ENCODE measurements at regions not wholly inside any gene's neighbourhood (a gene's known extent, or its start where the extent isn't known, plus 50 kb on each side); places are given as distances from the start of the nearest gene placed in this dataset.
A peak's percentile ranks its signal among the peaks of the same experiment; 100 is the strongest.

DNA sequence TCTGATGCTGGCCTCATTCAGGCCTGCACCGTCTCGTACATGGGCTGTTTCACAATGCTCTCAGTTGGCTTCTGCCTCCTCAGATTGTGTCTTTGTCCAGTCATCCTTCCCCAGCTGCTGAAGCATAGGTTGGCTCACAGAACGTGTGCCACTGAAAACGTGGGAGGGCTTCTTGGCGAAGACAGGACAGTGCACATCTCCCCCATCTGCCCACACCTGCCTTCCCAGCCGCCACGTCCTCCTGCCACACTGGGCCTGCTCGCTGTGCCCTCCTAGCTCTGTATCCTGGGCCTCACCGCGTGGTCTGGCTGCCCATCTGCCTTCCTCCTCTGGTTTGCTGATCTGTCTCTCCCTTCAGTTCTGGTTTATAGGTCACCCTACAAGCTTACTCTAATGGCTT is 230.0 kb upstream of the TOPAZ1 start:
- Histone ChIP-seq H3K27ac (ENCODE audit: insufficient read depth, low read depth, low read length, poor library complexity, severe bottlenecking) (no peak overlapping the region), H3K4me1 (ENCODE audit: control insufficient read depth, insufficient read depth, low read length) (peaks cover 8% of the 10 kb centered on the region), H3K4me3 (ENCODE audit: insufficient read depth, low read depth, low read length) (no peak overlapping the region), H3K27me3 (ENCODE audit: control insufficient read depth, insufficient read depth, low read length, poor library complexity, severe bottlenecking) (no peaks in the 10 kb centered on the region), H3K36me3 (ENCODE audit: control insufficient read depth, insufficient read depth, low read length) (no peaks in the 10 kb centered on the region), H3K9me3 (ENCODE audit: control insufficient read depth, low read length) (no peaks in the 10 kb centered on the region)
- 91 to 93% methylated on average over 10 of the region's 10 CpGs for WGBS, 2 experiments

GRCh38 chr3:44012160-44012899 is 229.4 kb upstream of the TOPAZ1 start:
- Histone ChIP-seq H3K9me3 (ENCODE audit: control insufficient read depth, low read length) (no peaks in the 10 kb centered on the region), H3K36me3 (ENCODE audit: control insufficient read depth, insufficient read depth, low read length) (no peaks in the 10 kb centered on the region), H3K27me3 (ENCODE audit: control insufficient read depth, insufficient read depth, low read length, poor library complexity, severe bottlenecking) (no peaks in the 10 kb centered on the region), H3K27ac (ENCODE audit: insufficient read depth, low read depth, low read length, poor library complexity, severe bottlenecking) (no peak overlapping the region), H3K4me3 (ENCODE audit: insufficient read depth, low read depth, low read length) (no peak overlapping the region), H3K4me1 (ENCODE audit: control insufficient read depth, insufficient read depth, low read length) (peaks cover 8% of the 10 kb centered on the region)
- whole genome bisulfite sequencing, 2 experiments, result 86 to 88% methylated on average over 13 of the region's 13 CpGs

- Histone ChIP-seq H3K9me3 (ENCODE audit: control insufficient read depth, low read length) (no peaks in the 10 kb centered on the region), H3K36me3 (ENCODE audit: control insufficient read depth, insufficient read depth, low read length) (no peaks in the 10 kb centered on the region), H3K27ac (ENCODE audit: insufficient read depth, low read depth, low read length, poor library complexity, severe bottlenecking) (no peak overlapping the region), H3K4me3 (ENCODE audit: insufficient read depth, low read depth, low read length) (no peak overlapping the region), H3K4me1 (ENCODE audit: control insufficient read depth, insufficient read depth, low read length) (peaks cover 11% of the 10 kb centered on the region), H3K27me3 (ENCODE audit: control insufficient read depth, insufficient read depth, low read length, poor library complexity, severe bottlenecking) (no peaks in the 10 kb centered on the region)
- 64 to 69% methylated on average over 11 of the region's 11 CpGs for WGBS, 2 experiments
These were observed 227.7 kb upstream of the TOPAZ1 start for GRCh38 chr3:44013967-44014366.

GRCh38 chr3:44015170-44015569 is 226.5 kb upstream of the TOPAZ1 start:
- Histone ChIP-seq H3K9me3 (ENCODE audit: control insufficient read depth, low read length) (no peaks in the 10 kb centered on the region), H3K27me3 (ENCODE audit: control insufficient read depth, insufficient read depth, low read length, poor library complexity, severe bottlenecking) (no peaks in the 10 kb centered on the region), H3K36me3 (ENCODE audit: control insufficient read depth, insufficient read depth, low read length) (no peaks in the 10 kb centered on the region), H3K4me3 (ENCODE audit: insufficient read depth, low read depth, low read length) (no peak overlapping the region), H3K4me1 (ENCODE audit: control insufficient read depth, insufficient read depth, low read length) (peaks cover 23% of the 10 kb centered on the region), H3K27ac (ENCODE audit: insufficient read depth, low read depth, low read length, poor library complexity, severe bottlenecking) (no peak overlapping the region)
- 91 to 94% methylated on average over 3 of the region's 3 CpGs for WGBS, 2 experiments

- Histone ChIP-seq H3K27me3 (ENCODE audit: control insufficient read depth, insufficient read depth, low read length, poor library complexity, severe bottlenecking) (no peaks in the 10 kb centered on the region), H3K4me1 (ENCODE audit: control insufficient read depth, insufficient read depth, low read length) (peaks cover 36% of the 10 kb centered on the region), H3K27ac (ENCODE audit: insufficient read depth, low read depth, low read length, poor library complexity, severe bottlenecking) (no peak overlapping the region), H3K36me3 (ENCODE audit: control insufficient read depth, insufficient read depth, low read length) (no peaks in the 10 kb centered on the region), H3K9me3 (ENCODE audit: control insufficient read depth, low read length) (no peaks in the 10 kb centered on the region), H3K4me3 (ENCODE audit: insufficient read depth, low read depth, low read length) (no peak overlapping the region)
- WGBS, 2 experiments, result 75 to 78% methylated on average over 3 of the region's 3 CpGs
These were observed 224.9 kb upstream of the TOPAZ1 start for GRCh38 chr3:44016818-44017217.

- H3K9me3 ChIP-seq (ENCODE audit: control insufficient read depth, low read length), result no peaks in the 10 kb centered on the region
- peaks cover 10% of the 10 kb centered on the region for H3K27me3 ChIP-seq (ENCODE audit: control insufficient read depth, insufficient read depth, low read length, poor library complexity, severe bottlenecking)
- H3K27ac ChIP-seq (ENCODE audit: insufficient read depth, low read depth, low read length, poor library complexity, severe bottlenecking), result peak overlapping the region; percentile 74
- no peak overlapping the region for H3K4me3 ChIP-seq (ENCODE audit: insufficient read depth, low read depth, low read length)
- WGBS, 2 experiments, result 88 to 95% methylated on average over 8 to 9 of the region's 9 CpGs
- H3K4me1 ChIP-seq (ENCODE audit: control insufficient read depth, insufficient read depth, low read length), result peaks cover 28% of the 10 kb centered on the region
- H3K36me3 ChIP-seq (ENCODE audit: control insufficient read depth, insufficient read depth, low read length), result no peaks in the 10 kb centered on the region
These were observed 222.8 kb upstream of the TOPAZ1 start for GRCh38 chr3:44018926-44019325.

DNA sequence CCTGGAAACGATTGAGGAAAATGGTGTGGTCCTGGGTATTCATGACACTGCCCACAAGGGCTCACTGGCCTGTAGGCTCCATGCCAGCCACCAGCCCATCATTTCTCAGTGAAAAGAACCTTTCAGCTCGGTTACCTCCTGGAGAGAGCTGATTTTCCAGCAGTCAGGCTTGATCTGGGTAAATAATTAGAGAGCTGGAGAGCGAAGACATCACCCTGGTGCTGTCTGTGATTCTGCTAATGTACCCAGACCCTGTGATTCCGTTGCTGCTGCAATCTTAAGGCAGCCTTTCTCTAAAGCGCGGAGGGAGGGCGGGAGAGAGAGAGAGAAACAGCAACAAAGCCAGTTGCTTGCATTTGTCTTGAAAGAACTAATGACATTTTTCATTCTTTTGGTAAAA is 221.9 kb upstream of the TOPAZ1 start:
- 5 to 6% methylated on average over 7 of the region's 7 CpGs for WGBS, 2 experiments
- Histone ChIP-seq H3K9me3 (ENCODE audit: control insufficient read depth, low read length) (no peaks in the 10 kb centered on the region), H3K4me1 (ENCODE audit: control insufficient read depth, insufficient read depth, low read length) (peaks cover 28% of the 10 kb centered on the region), H3K27me3 (ENCODE audit: control insufficient read depth, insufficient read depth, low read length, poor library complexity, severe bottlenecking) (peaks cover 10% of the 10 kb centered on the region), H3K27ac (ENCODE audit: insufficient read depth, low read depth, low read length, poor library complexity, severe bottlenecking) (peak overlapping the region; percentile 74), H3K4me3 (ENCODE audit: insufficient read depth, low read depth, low read length) (peak overlapping the region; percentile 2), H3K36me3 (ENCODE audit: control insufficient read depth, insufficient read depth, low read length) (no peaks in the 10 kb centered on the region)

GRCh38 chr3:44020143-44020542 is 221.5 kb upstream of the TOPAZ1 start:
- Histone ChIP-seq H3K36me3 (ENCODE audit: control insufficient read depth, insufficient read depth, low read length) (no peaks in the 10 kb centered on the region), H3K27ac (ENCODE audit: insufficient read depth, low read depth, low read length, poor library complexity, severe bottlenecking) (peak overlapping the region; percentile 74), H3K4me3 (ENCODE audit: insufficient read depth, low read depth, low read length) (no peak overlapping the region), H3K27me3 (ENCODE audit: control insufficient read depth, insufficient read depth, low read length, poor library complexity, severe bottlenecking) (peaks cover 10% of the 10 kb centered on the region), H3K9me3 (ENCODE audit: control insufficient read depth, low read length) (no peaks in the 10 kb centered on the region), H3K4me1 (ENCODE audit: control insufficient read depth, insufficient read depth, low read length) (peaks cover 28% of the 10 kb centered on the region)
- 80% methylated on average over 1 of the region's 1 CpG; no CpG with 5 or more reads in 1 of the 2 experiments for WGBS, 2 experiments

DNA sequence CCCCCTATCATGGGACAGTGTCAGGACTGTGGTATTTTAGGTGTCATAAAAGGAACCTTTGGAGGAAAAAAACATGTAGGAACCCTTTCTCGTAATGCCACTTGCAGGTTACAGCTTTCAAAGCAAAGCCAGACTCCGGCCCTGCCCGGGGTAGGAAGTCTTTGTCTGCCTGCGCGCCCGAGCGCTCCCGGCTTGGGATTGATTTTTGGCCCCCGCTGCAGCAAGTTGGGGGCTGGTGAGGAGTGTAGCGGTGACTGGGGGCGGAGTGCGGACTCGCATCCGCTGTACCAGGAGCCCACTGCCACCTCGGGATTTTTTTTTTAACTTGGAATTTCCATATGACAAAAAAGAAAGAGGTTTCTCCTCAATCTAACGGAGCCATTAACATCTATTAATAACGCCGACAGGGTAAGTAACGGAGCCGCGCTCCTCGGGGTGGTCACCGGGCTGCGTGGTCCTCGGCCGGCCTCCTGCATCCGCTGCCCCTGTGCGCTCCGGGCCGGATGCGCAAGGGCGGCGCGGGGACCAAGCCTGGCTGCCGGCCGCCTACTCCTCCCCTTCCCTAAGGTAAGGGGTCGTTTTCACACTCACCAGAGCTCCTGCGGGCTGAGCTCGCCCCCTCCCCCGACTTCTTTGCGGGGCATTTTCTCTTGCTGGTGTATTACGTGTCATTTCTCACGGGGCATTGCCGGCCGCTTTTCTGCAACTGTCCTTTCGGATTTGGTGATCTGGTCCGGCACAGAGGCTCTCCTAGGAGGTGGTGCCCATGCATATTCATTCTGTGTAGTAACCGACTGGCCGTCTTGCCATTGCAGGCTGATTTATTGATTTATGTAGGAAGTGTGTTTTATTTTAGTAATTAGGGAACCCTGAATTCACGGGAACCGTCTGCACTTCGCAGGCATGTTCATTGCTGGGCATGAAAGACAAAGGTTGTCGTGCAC is 219.8 kb upstream of the TOPAZ1 start:
- WGBS, 2 experiments, result 2 to 3% methylated on average over 53 of the region's 53 CpGs
- Histone ChIP-seq H3K27ac (ENCODE audit: insufficient read depth, low read depth, low read length, poor library complexity, severe bottlenecking) (no peak overlapping the region), H3K9me3 (ENCODE audit: control insufficient read depth, low read length) (no peaks in the 10 kb centered on the region), H3K4me3 (ENCODE audit: insufficient read depth, low read depth, low read length) (peak overlapping the region; percentile 51), H3K4me1 (ENCODE audit: control insufficient read depth, insufficient read depth, low read length) (peaks cover 28% of the 10 kb centered on the region), H3K36me3 (ENCODE audit: control insufficient read depth, insufficient read depth, low read length) (no peaks in the 10 kb centered on the region), H3K27me3 (ENCODE audit: control insufficient read depth, insufficient read depth, low read length, poor library complexity, severe bottlenecking) (peaks cover 10% of the 10 kb centered on the region)

- no peak overlapping the region for H3K4me3 ChIP-seq (ENCODE audit: insufficient read depth, low read depth, low read length)
- peaks cover 10% of the 10 kb centered on the region for H3K27me3 ChIP-seq (ENCODE audit: control insufficient read depth, insufficient read depth, low read length, poor library complexity, severe bottlenecking)
- H3K4me1 ChIP-seq (ENCODE audit: control insufficient read depth, insufficient read depth, low read length), result peaks cover 24% of the 10 kb centered on the region
- H3K27ac ChIP-seq (ENCODE audit: insufficient read depth, low read depth, low read length, poor library complexity, severe bottlenecking), result no peak overlapping the region
- no peaks in the 10 kb centered on the region for H3K36me3 ChIP-seq (ENCODE audit: control insufficient read depth, insufficient read depth, low read length)
- 92 to 93% methylated on average over 9 to 11 of the region's 11 CpGs for WGBS, 2 experiments
- H3K9me3 ChIP-seq (ENCODE audit: control insufficient read depth, low read length), result no peaks in the 10 kb centered on the region
These were observed 217.6 kb upstream of the TOPAZ1 start for GRCh38 chr3:44023961-44024593.
